SK-N-SH (cell line): ENCODE measurements at regions not wholly inside any gene's neighbourhood (a gene's known extent, or its start where the extent isn't known, plus 50 kb on each side); places are given as distances from the start of the nearest gene placed in this dataset.
"Not testable (repeated sequence)": the region's sequence is repeated elsewhere in the genome, so short reads cannot be mapped to it uniquely, and the experiment has no call there.

Experiments used
- CTCF ChIA-PET: fragments of 300-600, 350-600 bp; formaldehyde crosslinking; extraction: SDS; loops from one replicate; lab custom pipeline; 2021; lab: Yijun Ruan, JAX
- POLR2A ChIA-PET: fragments of 350-600 bp; sonication (Branson Sonifier 250); formaldehyde crosslinking; extraction: SDS; loops from one replicate; lab custom pipeline; 2020; ENCODE audit warnings: antibody characterized with exemption, inconsistent platforms; lab: Yijun Ruan, JAX
- DNase-seq: peaks from one replicate; pipeline ENCODE4 v3.0.0; 2012
- H2AFZ ChIP-seq: fragments of 200-600 bp; sonication (generic); 2 replicates; pipeline ENCODE4 v1.8.1; 2016; ENCODE audit warnings: antibody characterized with exemption, mild to moderate bottlenecking, low read depth
- H3F3A ChIP-seq: fragments of 200-600 bp; sonication (generic); replicated peaks from 2 replicates; pipeline ENCODE3; 2016; ENCODE audit warnings: antibody characterized with exemption, mild to moderate bottlenecking; ENCODE audit not compliant: insufficient read depth
- H3K27ac ChIP-seq, 2 experiments: fragments of 200-500 bp in 1 of 2; fragments of 200-600 bp in 1 of 2; sonication (Bioruptor generic) in 1 of 2; sonication (generic), shearing (Covaris generic) in 1 of 2; 2 replicates each; pipeline versions ENCODE4 v1.5.1 to v1.6.1; 2014 to 2016; ENCODE audit warnings: low read depth in 2 of 2, inconsistent platforms in 1 of 2, low read length in 1 of 2, mild to moderate bottlenecking in 1 of 2, mixed read lengths in 1 of 2
- H3K27me3 ChIP-seq: fragments of 200-600 bp; sonication (generic), shearing (Covaris generic); 2 replicates; pipeline ENCODE4 v1.6.1; 2016; ENCODE audit warnings: mixed run types; ENCODE audit not compliant: insufficient read depth
- H3K36me3 ChIP-seq, 2 experiments: fragments of 200-500 bp in 1 of 2; fragments of 200-600 bp in 1 of 2; sonication (Bioruptor generic) in 1 of 2; sonication (generic) in 1 of 2; replicated peaks in 1 of 2; 2 replicates each; pipeline versions ENCODE3 to v1.5.1; 2014 to 2016; ENCODE audit warnings: low read length in 1 of 2, mild to moderate bottlenecking in 1 of 2; ENCODE audit not compliant: insufficient read depth in 2 of 2, control insufficient read depth in 1 of 2
- H3K4me1 ChIP-seq, 2 experiments: fragments of 200-500 bp in 1 of 2; fragments of 200-600 bp in 1 of 2; sonication (Bioruptor generic) in 1 of 2; sonication (generic), shearing (Covaris generic) in 1 of 2; 2 replicates each; pipeline versions ENCODE4 v1.5.1 to v1.6.1; 2014 to 2016; ENCODE audit warnings: low read depth in 1 of 2, low read length in 1 of 2, mixed run types in 1 of 2; ENCODE audit not compliant: insufficient read depth in 2 of 2, control insufficient read depth in 1 of 2
- H3K4me2 ChIP-seq: fragments of 200-600 bp; sonication (generic), shearing (Covaris generic); 2 replicates; pipeline ENCODE4 v1.6.1; 2017; ENCODE audit warnings: mixed run types
- H3K4me3 ChIP-seq, 2 experiments: fragments of 200-500 bp in 1 of 2; fragments of 200-600 bp in 1 of 2; sonication (Bioruptor generic) in 1 of 2; sonication (generic), shearing (Covaris generic) in 1 of 2; 2 replicates each; pipeline versions ENCODE4 v1.5.1 to v1.8.1; 2014 to 2016; ENCODE audit warnings: low read depth in 2 of 2, inconsistent platforms in 1 of 2, low read length in 1 of 2, mild to moderate bottlenecking in 1 of 2, mixed read lengths in 1 of 2, moderate library complexity in 1 of 2
- H3K79me2 ChIP-seq: fragments of 200-600 bp; sonication (generic); 2 replicates; pipeline ENCODE4 v1.8.1; 2017; ENCODE audit warnings: mild to moderate bottlenecking; ENCODE audit not compliant: insufficient read depth
- H3K9ac ChIP-seq: fragments of 200-600 bp; sonication (generic); 2 replicates; pipeline ENCODE4 v1.6.1; 2017; ENCODE audit warnings: mixed run types
- H3K9me2 ChIP-seq: fragments of 200-600 bp; sonication (generic); 2 replicates; pipeline ENCODE4 v1.6.1; 2017; ENCODE audit warnings: mixed run types
- H3K9me3 ChIP-seq: fragments of 200-600 bp; sonication (generic); 2 replicates; pipeline ENCODE4 v1.6.1; 2017; ENCODE audit warnings: mixed run types, mild to moderate bottlenecking, moderate library complexity
- H4K20me1 ChIP-seq: fragments of 200-600 bp; sonication (generic); 2 replicates; pipeline ENCODE4 v1.6.1; 2017; ENCODE audit warnings: mild to moderate bottlenecking, mixed run types; ENCODE audit not compliant: insufficient read depth
- WGBS: methylation state at CpG from one replicate; pipeline ENCODE4 v1.1.6; 2017; ENCODE audit warnings: low lambda C conversion rate; 5-methylcytosine and 5-hydroxymethylcytosine counted together

GRCh38 chr16:70026165-70026854, 75.2 kb downstream of the CLEC18A start:
- H3K4me1 ChIP-seq, H3K9ac ChIP-seq, POLR2A ChIA-PET, H4K20me1 ChIP-seq, DNase-seq, H3K27me3 ChIP-seq, H3K9me2 ChIP-seq, H3K27ac ChIP-seq, CTCF ChIA-PET, H3F3A ChIP-seq, H2AFZ ChIP-seq, H3K4me2 ChIP-seq, H3K9me3 ChIP-seq, H3K4me3 ChIP-seq, H3K79me2 ChIP-seq: not testable (repeated sequence)
- peaks cover 7 to 29% of the 10 kb centered on the region in 2 experiments for H3K36me3 ChIP-seq
- 93% methylated on average over 8 of the region's 8 CpGs for WGBS

GRCh38 chr16:70032906-70033305, 81.2 kb upstream of the PDPR start:
- WGBS = 89% methylated on average over 10 of the region's 10 CpGs
- not testable (repeated sequence) for H3K27me3 ChIP-seq, H3K4me3 ChIP-seq

DNA sequence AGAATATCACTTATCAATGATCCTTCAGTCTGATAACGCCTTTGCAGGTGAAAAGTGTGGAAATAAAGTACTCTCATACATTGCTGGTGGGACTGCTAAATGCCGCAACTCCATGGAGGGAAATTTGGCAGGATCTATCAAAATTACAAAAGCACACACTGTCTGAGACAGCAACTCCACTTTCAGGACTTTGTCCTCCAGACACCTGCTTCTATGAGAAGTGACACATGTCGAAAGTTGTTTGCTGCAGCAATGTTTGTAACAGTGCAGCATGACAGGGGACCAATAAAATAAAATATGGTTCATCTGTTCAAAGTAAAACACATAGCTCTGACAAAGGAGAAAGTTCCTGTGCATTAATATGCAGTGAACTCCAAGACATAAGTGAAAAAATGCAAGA, 76.2 kb upstream of the PDPR start:
- H3K4me2 ChIP-seq, H3K9me3 ChIP-seq, H2AFZ ChIP-seq, H3K9me2 ChIP-seq, H3K9ac ChIP-seq, H3K27ac ChIP-seq, H3K79me2 ChIP-seq, CTCF ChIA-PET, DNase-seq, H3F3A ChIP-seq, H3K36me3 ChIP-seq, H3K4me3 ChIP-seq, H4K20me1 ChIP-seq, POLR2A ChIA-PET, H3K4me1 ChIP-seq, H3K27me3 ChIP-seq: not testable (repeated sequence)
- 100% methylated on average over 1 of the region's 3 CpGs for WGBS

More at GRCh38 chr16:70032906-70033305, 81.2 kb upstream of the PDPR start:
- H3K27ac ChIP-seq, H3F3A ChIP-seq, H3K9ac ChIP-seq, H3K9me3 ChIP-seq, H3K79me2 ChIP-seq, POLR2A ChIA-PET, H4K20me1 ChIP-seq, H3K4me2 ChIP-seq, H2AFZ ChIP-seq, H3K4me1 ChIP-seq, DNase-seq, CTCF ChIA-PET, H3K9me2 ChIP-seq: not testable (repeated sequence)
- H3K36me3 ChIP-seq = peaks cover 4 to 23% of the 10 kb centered on the region in 2 experiments

DNA sequence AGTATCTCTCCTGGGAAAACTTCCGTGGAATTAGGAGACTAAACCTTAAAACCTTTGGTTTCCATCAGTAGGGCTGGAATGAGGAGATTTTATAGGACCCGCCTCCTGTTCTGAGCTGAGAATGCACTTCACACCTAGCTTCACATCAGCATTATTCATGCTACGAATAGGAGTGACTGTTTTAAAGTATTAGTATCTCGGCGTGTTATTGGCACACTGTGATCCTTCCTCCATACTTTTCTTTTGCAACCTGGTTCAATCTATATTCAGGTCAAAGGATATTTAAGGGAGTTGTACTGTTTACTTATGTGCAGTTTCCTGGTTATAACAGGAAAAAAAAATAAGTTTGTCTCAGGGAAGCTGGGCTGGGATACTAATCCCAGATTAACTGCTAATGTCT, 73.6 kb upstream of the PDPR start:
- H3K27me3 ChIP-seq, POLR2A ChIA-PET, H3K4me3 ChIP-seq, H3K27ac ChIP-seq, CTCF ChIA-PET, H3K9ac ChIP-seq, H4K20me1 ChIP-seq, H3K4me2 ChIP-seq, H2AFZ ChIP-seq, H3K36me3 ChIP-seq, H3K4me1 ChIP-seq, DNase-seq, H3K9me3 ChIP-seq, H3K9me2 ChIP-seq, H3F3A ChIP-seq: not testable (repeated sequence)
- 98% methylated on average over 5 of the region's 5 CpGs for WGBS
- H3K79me2 ChIP-seq = peaks cover 11% of the 10 kb centered on the region; the same call in 1 of the 2 replicates

- H3K4me2 ChIP-seq, H3F3A ChIP-seq, H3K9me2 ChIP-seq, H3K4me1 ChIP-seq, H3K4me3 ChIP-seq, H4K20me1 ChIP-seq, H3K9me3 ChIP-seq, H3K9ac ChIP-seq, CTCF ChIA-PET, H3K27ac ChIP-seq, POLR2A ChIA-PET, H3K36me3 ChIP-seq, H3K27me3 ChIP-seq, H2AFZ ChIP-seq, DNase-seq: not testable (repeated sequence)
- 90% methylated on average over 7 of the region's 7 CpGs for WGBS
- H3K79me2 ChIP-seq = peaks cover 32% of the 10 kb centered on the region; the same call in 1 of the 2 replicates
Measured at GRCh38 chr16:70043538-70044067, 70.5 kb upstream of the PDPR start.

- H3K9me2 ChIP-seq, H3K9me3 ChIP-seq, H2AFZ ChIP-seq, H3K9ac ChIP-seq, H3K4me2 ChIP-seq, DNase-seq, H3K27me3 ChIP-seq, POLR2A ChIA-PET, H3K4me3 ChIP-seq, CTCF ChIA-PET, H3K36me3 ChIP-seq, H3K4me1 ChIP-seq, H3K27ac ChIP-seq, H3F3A ChIP-seq: not testable (repeated sequence)
- WGBS = 84% methylated on average over 2 of the region's 3 CpGs
- H4K20me1 ChIP-seq = peaks cover 12% of the 10 kb centered on the region; the same call in 1 of the 2 replicates
- H3K79me2 ChIP-seq = peaks cover 39% of the 10 kb centered on the region; the same call in 1 of the 2 replicates
Measured at GRCh38 chr16:70046560-70046959, 67.6 kb upstream of the PDPR start.
